ENCODE measurements at regions not wholly inside any gene's neighbourhood (a gene's known extent, or its start where the extent isn't known, plus 50 kb on each side); places are given as distances from the start of the nearest gene placed in this dataset.

DNA sequence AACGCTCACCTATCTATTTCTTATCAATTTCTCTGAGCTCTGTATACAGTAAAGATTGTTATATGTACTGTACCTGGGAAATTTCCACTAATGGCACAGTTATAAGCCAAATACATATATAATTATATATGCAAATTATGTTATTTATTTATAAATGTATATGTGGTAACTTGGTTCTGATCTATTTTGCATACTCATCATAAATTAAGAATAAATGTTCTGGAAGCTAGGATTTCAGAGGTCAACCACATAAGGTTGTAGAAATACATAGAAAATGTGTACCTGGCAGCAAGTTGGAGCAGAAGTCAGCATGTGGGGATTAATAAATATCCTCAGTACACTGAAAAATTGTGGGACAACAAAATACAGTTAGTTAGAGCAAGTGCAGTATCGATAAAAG is 353.7 kb upstream of the ZNF521 start:
- no peak for DNase-seq

DNA sequence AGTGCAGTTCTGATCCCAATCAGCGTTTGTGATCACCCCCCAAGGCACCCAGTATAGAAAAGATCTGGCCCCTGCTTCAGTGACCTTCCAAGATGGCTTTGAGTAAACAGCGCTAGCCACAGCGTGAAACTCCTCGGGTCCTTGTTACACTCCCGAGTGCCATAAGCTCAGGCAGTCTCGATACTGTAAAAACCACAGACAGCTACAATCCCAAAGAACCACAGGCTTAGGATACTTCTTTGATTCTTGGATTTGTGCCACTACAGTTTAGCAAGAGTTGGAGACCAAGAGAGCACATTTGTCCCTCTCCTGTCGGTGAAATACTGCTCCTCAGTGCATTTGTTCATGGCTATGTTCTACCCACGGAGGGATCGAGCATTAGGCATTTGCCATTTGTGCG is 352.5 kb upstream of the ZNF521 start:
- no peak for DNase-seq

DNA sequence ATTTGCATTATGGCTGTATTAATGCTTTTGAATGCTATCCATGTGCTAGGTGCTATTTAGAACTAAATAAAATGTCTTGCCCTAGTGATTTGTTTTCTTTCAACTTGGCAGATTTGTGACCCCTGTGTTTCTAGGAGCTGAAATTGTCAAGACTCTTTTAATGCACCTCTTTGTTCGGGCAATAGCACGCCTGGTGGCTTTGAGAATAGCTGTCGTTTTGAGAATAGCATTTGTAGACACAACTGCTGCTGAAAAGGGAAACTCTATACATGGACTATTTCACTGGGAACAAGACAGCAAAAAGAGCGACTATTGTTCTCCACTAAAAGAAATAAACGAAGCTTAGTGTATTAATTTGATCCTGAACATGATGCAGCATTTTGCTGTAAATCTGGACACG is 352.1 kb upstream of the ZNF521 start:
- DNase-seq = no peak

DNA sequence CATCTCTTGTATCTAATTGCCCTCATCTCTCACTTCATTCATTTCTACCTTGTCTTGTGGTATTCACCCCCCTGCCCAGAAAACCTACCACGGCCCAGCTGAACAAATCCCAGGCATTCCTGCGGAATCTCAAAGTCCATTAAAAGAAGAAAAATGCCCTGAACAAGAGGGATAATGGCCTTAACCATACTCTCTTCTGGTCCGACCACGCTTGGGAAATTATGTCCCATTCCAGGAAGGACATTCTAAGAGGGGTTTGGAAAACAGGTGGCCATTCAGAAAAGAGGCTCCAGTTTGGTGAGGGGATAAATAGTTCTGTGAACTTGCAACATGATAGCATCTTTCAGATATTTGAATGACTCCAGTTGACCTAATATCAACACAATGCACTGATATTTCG is 349.9 kb upstream of the ZNF521 start:
- no peak for DNase-seq

DNA sequence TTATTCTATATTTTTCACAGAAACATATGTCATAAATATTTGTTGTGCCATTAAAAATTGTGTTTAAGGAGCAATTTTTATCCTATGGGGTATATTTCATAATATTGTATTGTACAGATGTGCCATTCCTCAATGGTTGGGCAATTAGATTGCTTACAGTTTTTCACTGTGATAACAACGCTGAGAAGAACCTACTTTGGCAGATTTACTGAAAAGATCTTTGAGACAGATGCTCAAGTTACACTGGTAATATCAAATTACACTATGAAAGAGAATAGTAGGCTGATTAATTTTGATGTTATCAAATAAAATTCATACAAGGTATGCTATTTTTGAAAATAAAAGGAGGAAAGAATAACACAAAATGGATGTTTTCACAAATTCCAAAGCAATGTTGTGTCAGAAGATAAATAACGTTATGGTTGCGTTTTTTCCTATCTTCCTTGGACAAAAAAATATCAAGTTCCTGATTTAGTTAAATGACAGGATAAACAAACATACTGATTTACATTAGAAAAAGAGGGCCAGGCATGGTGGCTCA is 335.1 kb upstream of the ZNF521 start:
- DNase-seq = no peak

DNA sequence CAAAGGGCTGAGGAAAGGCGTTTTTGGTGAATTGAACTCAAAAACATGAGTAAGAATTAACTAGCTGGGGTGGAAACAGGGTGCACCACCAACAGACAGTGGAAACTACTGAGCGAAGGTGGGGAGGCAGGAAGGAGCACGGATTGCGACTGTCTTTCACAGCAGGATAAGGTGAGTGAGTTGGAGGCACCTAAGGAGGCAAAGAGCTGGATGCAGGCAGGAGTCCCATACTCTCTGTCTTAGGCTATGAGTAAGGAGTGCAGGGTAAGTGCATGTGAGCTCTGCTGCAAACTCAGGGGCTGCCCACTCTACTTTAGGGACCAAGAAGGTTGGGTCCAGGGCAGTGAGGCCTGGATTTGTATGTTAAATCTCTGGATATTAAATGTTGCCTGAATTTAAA is 333.1 kb upstream of the ZNF521 start:
- DNase-seq = no peak

DNA sequence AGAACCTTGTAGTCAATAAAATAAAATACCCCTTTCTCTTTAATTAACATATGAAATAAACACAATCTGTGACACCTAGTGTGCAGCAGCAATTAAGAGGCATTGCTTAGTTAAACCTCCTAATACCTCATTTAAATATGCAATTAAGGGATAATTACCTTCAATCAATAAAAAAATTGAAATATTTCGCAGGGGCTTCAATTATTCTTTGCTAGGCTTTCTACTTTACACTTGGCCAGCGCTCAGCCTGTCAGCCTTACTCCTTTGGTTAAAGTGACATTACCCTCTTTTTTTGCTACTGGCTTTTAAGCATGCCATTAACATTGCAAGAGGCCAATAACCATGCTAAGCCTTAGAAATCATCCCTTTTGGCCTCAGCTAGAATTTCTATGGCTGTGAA is 327.5 kb upstream of the ZNF521 start:
- no peak for DNase-seq

DNA sequence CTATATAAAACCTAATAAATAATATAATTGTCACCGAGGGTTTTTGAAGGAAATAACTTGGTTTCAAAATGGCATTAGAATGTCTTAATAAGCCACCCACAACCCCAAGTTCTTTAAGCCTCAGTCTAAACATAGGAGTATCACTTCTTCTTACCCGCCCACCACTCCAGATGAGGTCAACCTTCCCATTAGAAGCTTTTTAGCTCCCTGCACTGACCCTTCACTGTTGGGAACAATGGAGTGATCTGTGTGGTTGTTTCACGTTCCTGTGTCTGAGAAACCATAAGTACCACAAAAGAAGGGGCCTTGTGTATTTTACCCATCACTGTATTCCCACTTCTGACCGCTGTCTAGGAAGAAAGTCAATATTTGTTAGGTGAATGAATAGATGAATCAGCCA is 326.3 kb upstream of the ZNF521 start:
- DNase-seq = no peak

DNA sequence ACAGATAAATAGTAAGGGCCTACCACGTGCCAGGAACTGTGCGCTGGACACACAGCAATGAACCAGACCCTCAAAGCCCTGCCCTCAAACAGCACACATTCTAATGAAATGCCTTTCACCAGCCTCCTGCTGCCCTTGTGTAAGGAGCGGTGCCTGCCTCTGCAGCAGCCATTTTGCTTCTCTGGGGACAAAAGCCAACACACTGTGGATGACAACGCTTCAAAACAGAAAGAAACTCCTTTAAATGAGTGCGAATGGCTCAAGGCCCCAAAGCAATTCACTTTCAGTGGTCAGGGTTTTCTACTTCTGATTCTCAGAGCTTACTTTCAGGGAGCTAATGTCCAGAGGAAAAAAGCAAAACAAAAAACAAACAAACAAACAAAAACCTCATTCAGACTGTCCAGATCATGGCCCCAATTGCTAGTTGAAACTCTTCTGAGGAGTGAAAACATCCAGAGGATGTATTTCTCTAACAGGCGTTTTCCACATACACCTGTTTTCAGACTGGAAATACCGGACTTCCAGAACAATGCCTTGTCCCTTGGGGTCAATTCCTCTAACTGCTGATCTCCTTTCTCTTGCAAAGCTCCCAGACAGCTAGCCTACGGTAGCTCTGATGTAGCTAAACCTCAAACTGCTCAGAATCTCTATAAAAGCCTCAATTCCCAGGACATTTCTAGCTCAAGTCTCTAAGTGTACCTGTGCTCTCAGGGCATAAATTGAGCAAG is 323.3 kb upstream of the ZNF521 start:
- no peak for DNase-seq

DNA sequence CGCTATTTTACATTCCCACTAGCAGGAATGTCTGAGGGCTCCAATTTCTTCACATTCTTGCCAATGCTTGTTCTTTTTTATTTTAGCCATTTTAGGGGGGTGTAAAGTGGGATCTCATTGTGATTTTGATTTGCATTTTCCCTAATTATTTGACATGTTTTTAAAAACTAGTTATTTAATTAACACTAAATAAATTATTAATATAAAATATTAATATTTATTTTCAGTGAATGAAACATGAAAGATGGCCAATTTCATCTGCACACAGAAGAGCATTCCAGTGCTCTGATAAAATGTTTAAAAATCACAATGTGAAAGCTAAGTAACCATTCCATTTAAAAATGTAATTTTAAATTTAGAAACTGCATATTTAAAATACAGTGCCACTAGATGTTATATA is 322.2 kb upstream of the ZNF521 start:
- DNase-seq = no peak

DNA sequence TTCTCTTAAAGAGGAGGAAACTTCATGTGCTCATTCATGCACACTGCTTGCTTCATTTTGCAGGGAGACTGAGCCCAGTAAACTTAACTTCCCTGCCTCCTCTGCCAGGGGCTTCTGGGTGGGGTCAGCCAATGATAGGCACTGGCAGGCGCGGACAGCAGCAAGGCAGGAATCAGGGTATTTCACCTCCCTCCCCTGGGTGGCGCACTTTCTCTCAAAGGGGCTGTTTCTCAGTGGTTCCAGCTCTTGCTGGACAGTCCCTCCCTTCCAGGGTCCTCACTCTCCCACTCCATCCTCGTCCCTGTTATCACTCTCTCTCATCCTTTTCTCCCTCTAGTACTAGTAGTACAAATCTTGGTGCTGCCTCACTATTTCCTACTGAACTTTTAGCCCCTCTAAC is 320.5 kb upstream of the ZNF521 start:
- no peak for DNase-seq

DNA sequence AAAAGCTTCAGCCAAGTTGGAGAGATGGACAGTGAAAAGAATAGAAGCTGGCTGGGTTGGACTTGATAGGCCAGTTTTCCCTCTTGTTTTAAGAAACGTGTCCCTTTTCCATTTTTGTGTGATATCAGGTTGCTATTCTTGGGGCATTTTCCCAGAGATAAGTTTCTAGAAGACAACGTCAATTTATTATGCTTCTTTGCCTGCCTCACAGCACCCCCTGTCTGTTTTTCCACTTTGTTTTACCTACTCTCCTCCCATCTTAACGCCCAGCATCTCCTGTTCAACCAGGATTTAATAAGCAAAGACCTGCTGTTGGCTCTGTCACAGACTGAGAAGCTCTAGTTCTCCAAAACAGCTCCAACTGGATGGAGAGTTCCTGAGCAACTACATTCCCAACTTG is 317.8 kb upstream of the ZNF521 start:
- DNase-seq = no peak

DNA sequence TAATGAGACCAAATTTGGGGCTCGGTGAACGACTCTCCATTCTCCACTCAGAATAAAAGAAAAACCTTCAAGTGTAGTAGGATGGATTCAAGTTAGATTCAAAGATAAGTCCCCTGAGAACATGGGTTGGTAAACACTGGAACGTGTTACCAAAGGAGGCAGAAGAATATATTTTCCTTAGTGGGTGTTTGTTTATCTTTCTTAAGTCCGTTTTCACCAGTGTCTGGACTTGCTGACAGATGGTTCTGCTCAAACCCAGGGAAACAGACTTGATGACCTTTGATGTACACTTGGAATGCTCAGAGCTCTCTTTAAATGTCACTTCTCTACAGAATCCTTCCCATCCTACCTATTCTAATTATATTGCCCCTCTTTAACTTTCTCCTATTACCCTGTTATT is 310.3 kb upstream of the ZNF521 start:
- no peak for DNase-seq

DNA sequence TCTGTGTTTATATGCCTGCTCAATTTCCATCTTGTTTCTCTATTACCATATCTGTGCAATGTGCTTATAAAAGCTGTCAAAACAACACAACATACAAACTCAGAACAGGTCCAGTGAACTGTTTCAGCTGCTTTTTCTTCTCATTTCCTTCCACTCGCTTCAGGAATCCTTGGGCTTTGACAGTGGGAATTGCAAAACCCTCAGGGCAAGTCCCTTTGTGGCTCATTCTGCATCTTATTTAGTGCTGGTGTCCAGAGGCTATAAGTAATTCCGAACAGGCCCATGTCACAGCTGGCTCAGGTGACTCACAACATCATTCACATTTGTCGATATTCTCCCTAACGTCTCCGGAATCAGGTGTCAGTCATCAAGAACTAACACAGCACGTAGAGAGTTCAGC is 309.9 kb upstream of the ZNF521 start:
- DNase-seq = no peak

DNA sequence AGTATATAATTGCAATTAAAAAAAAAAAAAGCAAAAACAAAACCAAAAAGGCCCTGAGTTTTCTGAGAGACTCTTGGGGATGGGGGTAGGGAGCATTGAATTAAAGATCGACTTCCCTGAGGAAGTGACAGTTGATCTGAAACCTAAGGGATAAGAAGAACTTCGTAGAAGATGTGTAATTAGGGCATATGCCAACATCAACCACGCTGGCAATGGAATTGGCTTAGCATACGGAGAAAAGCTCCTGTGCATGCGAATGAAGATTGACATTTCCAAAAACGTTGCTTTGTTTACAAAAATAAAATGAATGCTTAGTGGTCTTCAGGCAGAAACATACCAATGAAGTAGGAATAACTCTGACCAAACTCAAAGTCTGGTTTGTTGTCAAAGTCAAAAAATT is 307.6 kb upstream of the ZNF521 start:
- DNase-seq = no peak

DNA sequence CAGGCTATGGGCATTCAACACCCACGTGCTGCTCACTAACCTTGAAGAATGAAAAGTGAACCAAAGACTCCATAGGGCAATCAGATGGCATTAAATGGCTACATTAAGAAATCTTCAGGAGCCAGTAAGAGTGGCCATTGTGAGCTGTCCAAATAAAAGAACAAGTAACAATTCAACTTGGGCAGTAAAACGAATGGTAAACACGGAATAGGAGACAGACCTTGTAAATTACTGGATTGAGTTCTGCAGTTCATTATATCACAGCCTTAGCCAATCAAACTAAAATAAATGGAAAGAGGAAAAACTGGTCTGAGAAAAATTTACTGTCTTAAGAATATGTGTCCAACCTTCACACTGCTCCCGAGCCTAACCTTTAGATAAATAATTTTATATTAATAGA is 306.5 kb upstream of the ZNF521 start:
- no peak for DNase-seq

DNA sequence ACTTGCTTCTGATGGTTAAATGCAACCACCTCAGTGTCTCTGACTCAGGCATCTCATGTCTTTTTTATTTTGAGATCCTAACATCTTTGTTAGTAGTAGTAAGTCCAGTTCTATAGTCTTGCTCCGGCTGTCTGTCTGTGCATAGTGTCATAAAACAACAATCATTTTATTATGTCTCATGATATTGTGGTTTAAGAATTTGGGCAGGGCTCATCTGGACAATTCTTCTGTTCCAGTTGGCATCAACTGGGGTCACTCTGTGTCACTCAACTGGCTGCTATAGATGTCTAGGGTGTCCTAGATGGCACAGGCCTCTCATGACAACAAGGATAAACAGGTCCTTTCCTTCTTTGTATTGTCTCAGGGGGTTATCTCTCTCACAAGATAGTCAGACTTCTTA is 299.6 kb upstream of the ZNF521 start:
- no peak for DNase-seq

DNA sequence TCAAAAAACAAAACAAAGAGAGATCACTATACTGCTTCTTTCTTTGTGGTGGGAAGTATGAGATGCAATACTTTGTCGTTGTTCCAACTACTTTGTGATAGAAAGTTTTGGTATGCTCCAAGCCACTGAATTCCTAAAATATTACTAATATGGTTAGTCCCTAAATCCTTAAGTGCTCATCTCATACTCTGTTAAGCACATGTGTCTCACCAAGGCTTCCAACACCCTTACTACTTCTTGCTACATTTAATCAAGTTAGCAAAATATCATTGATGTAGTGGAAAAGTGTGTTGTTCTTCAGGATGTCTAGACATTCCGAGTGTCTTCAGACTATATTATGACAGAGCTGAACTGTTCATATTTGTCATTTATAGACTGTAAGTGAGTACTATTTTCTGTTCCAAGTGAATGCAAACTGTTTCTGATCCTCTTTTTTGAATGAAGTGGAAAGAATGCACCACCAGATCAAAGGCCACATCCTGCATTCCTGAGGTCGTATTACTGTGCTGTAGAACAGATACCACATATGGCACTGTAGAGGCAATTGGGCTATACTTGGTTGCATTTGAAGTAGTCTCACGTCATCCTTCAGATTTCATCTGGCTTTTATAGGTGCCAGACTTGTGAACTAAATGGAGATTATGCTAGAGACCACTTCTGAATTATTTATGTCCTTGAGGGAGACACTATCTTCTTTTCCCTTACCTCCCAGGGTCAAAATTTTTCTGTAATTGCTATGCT is 298.4 kb upstream of the ZNF521 start:
- peak; percentile 13 for DNase-seq

DNA sequence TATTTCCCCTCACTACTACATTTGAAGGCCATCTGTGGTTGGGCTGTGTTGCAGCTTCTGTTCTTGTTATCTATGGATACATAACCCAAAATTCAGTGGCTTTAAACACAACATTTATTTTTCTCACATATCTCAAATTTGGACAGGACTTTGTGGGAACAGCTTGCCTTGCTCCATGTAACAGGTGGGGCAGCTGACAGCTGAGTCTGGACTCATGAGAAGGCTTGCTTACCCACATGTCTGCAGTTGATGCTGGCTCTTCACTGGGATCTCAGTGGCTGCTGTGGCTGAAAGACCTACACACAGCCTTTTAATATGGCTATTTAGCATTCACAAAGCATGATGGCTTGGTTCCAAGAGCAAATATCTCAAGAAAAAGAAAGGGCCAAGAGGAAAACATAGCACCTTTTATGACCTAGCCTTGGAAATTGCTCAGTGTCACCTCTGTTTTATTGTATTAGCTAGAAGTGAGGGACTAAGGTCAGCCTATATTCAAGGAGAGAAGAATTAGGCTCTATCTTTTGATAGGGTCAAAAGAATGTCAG is 296.8 kb upstream of the ZNF521 start:
- DNase-seq = no peak

DNA sequence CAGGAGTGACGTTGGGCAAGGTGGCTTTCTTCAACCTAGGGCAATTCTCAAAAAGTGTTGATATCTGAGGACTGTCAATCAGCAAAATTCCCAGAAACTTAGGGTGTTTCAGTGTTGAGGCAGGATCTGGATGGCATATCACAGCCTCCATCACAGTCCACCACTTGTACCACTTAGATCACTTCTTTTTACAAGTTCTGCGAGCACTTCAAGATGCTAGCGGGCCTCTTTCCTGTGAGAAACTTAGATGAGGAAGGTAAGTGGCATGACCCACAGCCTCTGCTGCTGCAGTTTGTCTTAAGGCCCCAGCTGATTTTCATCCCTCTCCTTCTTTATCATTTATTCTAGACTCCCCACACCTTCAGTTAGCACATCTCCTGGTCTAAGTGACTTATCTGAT is 295.4 kb upstream of the ZNF521 start:
- no peak for DNase-seq

DNA sequence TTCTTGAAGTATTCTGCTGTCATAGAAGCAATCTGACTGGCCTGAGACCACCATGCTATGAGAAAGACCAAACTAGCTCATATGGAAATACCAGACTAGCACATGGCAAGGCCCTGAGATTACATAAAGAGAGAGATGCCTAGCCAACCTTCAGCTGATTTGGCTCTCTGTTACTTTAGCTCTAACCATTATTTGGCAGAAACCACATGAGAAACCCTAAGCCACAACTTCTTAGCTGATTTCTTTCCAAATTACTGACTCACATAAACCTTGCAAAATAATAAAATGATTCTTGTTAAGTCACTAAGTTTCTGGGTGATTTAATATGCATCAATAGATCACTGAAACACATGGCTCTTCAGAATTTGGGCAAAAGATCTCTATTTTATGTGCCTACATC is 295.0 kb upstream of the ZNF521 start:
- no peak for DNase-seq

DNA sequence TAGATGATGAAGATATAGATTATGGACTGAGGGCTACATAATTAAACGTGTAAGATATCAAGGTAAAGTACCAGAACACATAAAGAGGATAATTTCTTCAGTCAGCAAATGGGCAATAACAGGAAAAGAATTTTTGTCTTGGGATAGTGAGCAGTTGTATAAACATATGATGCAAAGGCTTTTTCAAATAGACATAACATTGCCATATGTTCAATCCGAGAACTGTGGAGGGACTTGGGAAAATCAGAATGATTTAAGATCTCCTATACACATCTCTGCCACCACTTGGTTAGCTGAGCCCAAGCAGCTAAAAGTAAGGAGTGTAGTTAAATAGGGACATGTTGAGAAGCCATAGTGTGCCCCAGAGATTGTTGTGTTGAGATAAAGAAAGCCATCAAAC is 287.6 kb upstream of the ZNF521 start:
- no peak for DNase-seq

DNA sequence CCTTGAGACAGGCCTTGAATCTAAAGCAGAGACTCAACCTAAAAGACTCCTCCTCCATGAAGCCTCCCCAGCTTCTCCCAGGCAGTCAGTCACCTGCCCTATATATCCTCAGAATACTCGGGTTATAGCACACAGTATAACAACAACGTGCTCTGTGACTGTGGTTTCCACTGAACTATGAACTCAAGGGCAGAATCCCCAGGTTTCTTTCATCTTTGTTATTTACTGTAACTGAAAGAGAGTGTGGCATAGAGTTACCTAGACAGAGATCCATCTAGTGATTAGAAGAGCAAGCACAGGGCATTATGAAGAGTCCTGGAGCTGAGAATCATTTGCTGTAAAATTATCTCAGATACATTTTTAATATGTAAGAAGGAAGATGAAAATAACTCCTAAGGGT is 281.6 kb upstream of the ZNF521 start:
- no peak for DNase-seq

DNA sequence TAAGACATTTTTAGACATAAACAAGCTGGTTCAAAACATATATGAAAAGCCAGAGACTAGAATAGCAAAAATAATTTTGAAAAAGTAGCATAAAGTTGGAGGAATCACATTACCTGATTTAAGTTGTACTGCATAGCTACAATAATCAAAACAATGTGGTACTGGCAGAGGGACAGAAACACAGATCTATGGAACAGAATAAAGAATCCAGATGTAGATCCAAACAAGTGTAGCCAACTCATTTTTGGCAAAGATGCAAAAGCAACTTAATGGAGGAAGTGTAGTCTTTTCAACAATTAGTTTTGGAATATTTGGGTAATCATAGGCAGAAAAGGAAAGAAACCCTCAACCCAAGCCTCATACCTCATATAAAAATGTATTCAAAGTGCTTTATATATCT is 278.7 kb upstream of the ZNF521 start:
- DNase-seq = no peak
